SK-N-SH (cell line): ENCODE measurements at regions not wholly inside any gene's neighbourhood (a gene's known extent, or its start where the extent isn't known, plus 50 kb on each side); places are given as distances from the start of the nearest gene placed in this dataset.

ENCODE experiments used
- EP300 ChIP-seq, 2 experiments: IDR thresholded peaks; 2 replicates each; pipeline versions ENCODE4 v1.4.0 to v1.6.1; 2012; ENCODE audit warnings: borderline replicate concordance in 1 of 2, low read depth in 1 of 2, low read length in 1 of 2
- YY1 ChIP-seq: IDR thresholded peaks from 2 replicates; pipeline ENCODE4 v1.4.0; 2012; ENCODE audit warnings: low read depth, mild to moderate bottlenecking
- TF ChIP-seq, protein P1 (sequence below): fragments of 200-600 bp; sonication (generic); IDR thresholded peaks from 2 replicates; pipeline ENCODE4 v1.6.1; 2017; ENCODE audit warnings: antibody characterized with exemption, mild to moderate bottlenecking, moderate library complexity

DNA sequence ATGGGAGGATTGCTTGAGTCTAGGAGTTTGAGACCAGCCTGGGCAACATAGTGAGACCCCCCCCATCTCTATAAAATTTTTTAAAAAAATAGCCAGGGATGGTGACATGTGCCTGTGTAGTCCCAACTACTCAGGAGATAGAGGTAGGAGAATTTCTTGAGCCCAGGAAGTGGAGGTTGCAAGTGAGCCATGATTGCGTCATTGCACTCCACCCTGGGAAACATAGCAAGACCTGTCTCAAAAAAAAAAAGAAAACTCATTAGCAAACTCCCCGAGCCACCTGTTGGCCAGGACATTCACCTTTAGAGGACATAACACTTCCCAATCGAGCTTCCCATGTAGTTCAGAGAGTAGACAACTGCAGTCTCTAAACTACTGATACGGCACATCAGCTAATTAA is 274.2 kb downstream of the ABCC12 start:
- no peak for TF ChIP-seq YY1
- TF ChIP-seq, protein P1, sequence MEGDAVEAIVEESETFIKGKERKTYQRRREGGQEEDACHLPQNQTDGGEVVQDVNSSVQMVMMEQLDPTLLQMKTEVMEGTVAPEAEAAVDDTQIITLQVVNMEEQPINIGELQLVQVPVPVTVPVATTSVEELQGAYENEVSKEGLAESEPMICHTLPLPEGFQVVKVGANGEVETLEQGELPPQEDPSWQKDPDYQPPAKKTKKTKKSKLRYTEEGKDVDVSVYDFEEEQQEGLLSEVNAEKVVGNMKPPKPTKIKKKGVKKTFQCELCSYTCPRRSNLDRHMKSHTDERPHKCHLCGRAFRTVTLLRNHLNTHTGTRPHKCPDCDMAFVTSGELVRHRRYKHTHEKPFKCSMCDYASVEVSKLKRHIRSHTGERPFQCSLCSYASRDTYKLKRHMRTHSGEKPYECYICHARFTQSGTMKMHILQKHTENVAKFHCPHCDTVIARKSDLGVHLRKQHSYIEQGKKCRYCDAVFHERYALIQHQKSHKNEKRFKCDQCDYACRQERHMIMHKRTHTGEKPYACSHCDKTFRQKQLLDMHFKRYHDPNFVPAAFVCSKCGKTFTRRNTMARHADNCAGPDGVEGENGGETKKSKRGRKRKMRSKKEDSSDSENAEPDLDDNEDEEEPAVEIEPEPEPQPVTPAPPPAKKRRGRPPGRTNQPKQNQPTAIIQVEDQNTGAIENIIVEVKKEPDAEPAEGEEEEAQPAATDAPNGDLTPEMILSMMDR = no peak
- TF ChIP-seq EP300 (IDR thresholded peaks at IDR 0.05; ENCODE audit: borderline replicate concordance in 1 of 2, low read depth in 1 of 2, low read length in 1 of 2) = no peak
